Loucy (cell line): ENCODE measurements at regions not wholly inside any gene's neighbourhood (a gene's known extent, or its start where the extent isn't known, plus 50 kb on each side); places are given as distances from the start of the nearest gene placed in this dataset.

Experiments used
- H2AFZ ChIP-seq: fragments of 200-600 bp; sonication (generic); 2 replicates; pipeline ENCODE4 v1.6.0; 2016; ENCODE audit warnings: antibody characterized with exemption, mild to moderate bottlenecking, low read length, moderate library complexity
- H3F3A ChIP-seq: fragments of 200-600 bp; 2 replicates; pipeline ENCODE4 v1.6.0; 2016; ENCODE audit warnings: antibody characterized with exemption, low read depth, mild to moderate bottlenecking
- H3K27me3 ChIP-seq: fragments of 200-600 bp; sonication (generic); 2 replicates; pipeline ENCODE4 v1.6.1; 2014; ENCODE audit warnings: low read length, mild to moderate bottlenecking; ENCODE audit not compliant: insufficient read depth, poor library complexity, severe bottlenecking
- H3K36me3 ChIP-seq: fragments of 200-600 bp; sonication (generic); 2 replicates; pipeline ENCODE4 v1.6.1; 2016; ENCODE audit warnings: low read length; ENCODE audit not compliant: insufficient read depth
- H3K4me1 ChIP-seq: fragments of 200-600 bp; sonication (generic); 2 replicates; pipeline ENCODE4 v1.5.1; 2014; ENCODE audit warnings: low read length, mild to moderate bottlenecking; ENCODE audit not compliant: insufficient read depth, poor library complexity, severe bottlenecking
- H3K4me2 ChIP-seq: fragments of 200-600 bp; sonication (generic); 2 replicates; pipeline ENCODE4 v1.6.0; 2014; ENCODE audit warnings: antibody characterized with exemption, low read length, low read depth, mild to moderate bottlenecking; ENCODE audit not compliant: poor library complexity, severe bottlenecking
- H3K4me3 ChIP-seq: fragments of 200-600 bp; sonication (generic); 2 replicates; pipeline ENCODE4 v1.5.1; 2014; ENCODE audit warnings: low read length, mild to moderate bottlenecking, mixed read lengths; ENCODE audit not compliant: poor library complexity, severe bottlenecking
- H3K79me2 ChIP-seq: fragments of 200-600 bp; sonication (generic); 2 replicates; pipeline ENCODE4 v1.6.1; 2014; ENCODE audit warnings: low read length; ENCODE audit not compliant: insufficient read depth
- H3K9ac ChIP-seq: fragments of 200-600 bp; sonication (generic); 2 replicates; pipeline ENCODE4 v1.6.0; 2014; ENCODE audit warnings: mild to moderate bottlenecking, low read depth, low read length, moderate library complexity; ENCODE audit not compliant: poor library complexity, severe bottlenecking
- H3K9me2 ChIP-seq: fragments of 200-600 bp; sonication (generic); replicated peaks from 2 replicates; pipeline ENCODE4 v1.6.1; 2016; ENCODE audit warnings: low read depth, low read length, mixed read lengths
- H3K9me3 ChIP-seq: fragments of 200-600 bp; sonication (generic); 2 replicates; pipeline ENCODE4 v1.6.1; 2014; ENCODE audit warnings: mild to moderate bottlenecking, antibody characterized with exemption, low read length, low read depth; ENCODE audit not compliant: insufficient read depth
- H4K20me1 ChIP-seq: fragments of 200-600 bp; sonication (generic); 2 replicates; pipeline ENCODE4 v1.6.0; 2014; ENCODE audit warnings: antibody characterized with exemption, low read length, mild to moderate bottlenecking; ENCODE audit not compliant: insufficient read depth, poor library complexity, severe bottlenecking
- CTCF ChIP-seq: fragments of 200-600 bp; sonication (generic); conservative IDR thresholded peaks from 2 replicates; pipeline ENCODE4 v1.5.1; 2014; ENCODE audit warnings: mild to moderate bottlenecking, antibody characterized with exemption, low read length
- EZH2phosphoT487 ChIP-seq: fragments of 200-600 bp; IDR thresholded peaks from 2 replicates; pipeline ENCODE4 v1.6.1; 2018; ENCODE audit warnings: antibody characterized with exemption, mild to moderate bottlenecking, moderate library complexity, borderline replicate concordance

- H4K20me1 ChIP-seq = no peaks in the 10 kb centered on the region
- H3K4me1 ChIP-seq = no peaks in the 10 kb centered on the region
- H3K36me3 ChIP-seq = no peaks in the 10 kb centered on the region
- H3K27me3 ChIP-seq = no peaks in the 10 kb centered on the region
- H3K4me2 ChIP-seq = no peak overlapping the region
- no peaks in the 10 kb centered on the region for H3K9me2 ChIP-seq
- no peak overlapping the region for H3K9ac ChIP-seq
- H2AFZ ChIP-seq = no peak overlapping the region
- H3K79me2 ChIP-seq = no peaks in the 10 kb centered on the region
- no peaks in the 10 kb centered on the region for H3K9me3 ChIP-seq
- H3F3A ChIP-seq = no peaks in the 10 kb centered on the region
- TF ChIP-seq CTCF (no peak), EZH2phosphoT487 (no peak)
- no peak overlapping the region for H3K4me3 ChIP-seq
These were observed 286.4 kb downstream of the ZEB1 start for GRCh38 chr10:31605426-31605825.

GRCh38 chr10:31604646-31605170 lies 285.7 kb downstream of the ZEB1 start:
- no peaks in the 10 kb centered on the region for H3K9me3 ChIP-seq
- H4K20me1 ChIP-seq = no peaks in the 10 kb centered on the region
- H3K4me3 ChIP-seq = no peak overlapping the region
- no peaks in the 10 kb centered on the region for H3K27me3 ChIP-seq
- no peaks in the 10 kb centered on the region for H3K36me3 ChIP-seq
- TF ChIP-seq EZH2phosphoT487 (no peak), CTCF (no peak)
- H3F3A ChIP-seq = no peaks in the 10 kb centered on the region
- H3K79me2 ChIP-seq = no peaks in the 10 kb centered on the region
- H3K4me1 ChIP-seq = no peaks in the 10 kb centered on the region
- H3K9ac ChIP-seq = no peak overlapping the region
- no peaks in the 10 kb centered on the region for H3K9me2 ChIP-seq
- H3K4me2 ChIP-seq = no peak overlapping the region
- no peak overlapping the region for H2AFZ ChIP-seq

- no peaks in the 10 kb centered on the region for H3F3A ChIP-seq
- H3K27me3 ChIP-seq = no peaks in the 10 kb centered on the region
- no peak overlapping the region for H2AFZ ChIP-seq
- no peaks in the 10 kb centered on the region for H3K9me3 ChIP-seq
- TF ChIP-seq EZH2phosphoT487 (no peak), CTCF (no peak)
- no peaks in the 10 kb centered on the region for H3K36me3 ChIP-seq
- no peaks in the 10 kb centered on the region for H3K4me1 ChIP-seq
- peak overlapping the region; percentile 21 for H3K4me2 ChIP-seq
- H3K9ac ChIP-seq = no peak overlapping the region
- no peaks in the 10 kb centered on the region for H3K9me2 ChIP-seq
- H4K20me1 ChIP-seq = no peaks in the 10 kb centered on the region
- H3K4me3 ChIP-seq = peak overlapping the region; percentile 46
- no peaks in the 10 kb centered on the region for H3K79me2 ChIP-seq
These were observed 285.1 kb downstream of the ZEB1 start for GRCh38 chr10:31604096-31604495.
